MM.1S (cell line): ENCODE measurements at regions not wholly inside any gene's neighbourhood (a gene's known extent, or its start where the extent isn't known, plus 50 kb on each side); places are given as distances from the start of the nearest gene placed in this dataset.

Experiments used
- DNase-seq: peaks from one replicate; pipeline ENCODE4 v3.0.0-alpha.2; 2015
- H2AFZ ChIP-seq: fragments of 300-600 bp; sonication (generic); 2 replicates; pipeline ENCODE4 v1.6.0; 2016; ENCODE audit warnings: antibody characterized with exemption, low read length
- H3F3A ChIP-seq: fragments of 300-600 bp; sonication (generic); 2 replicates; pipeline ENCODE4 v1.6.1; 2016; ENCODE audit warnings: mild to moderate bottlenecking, antibody characterized with exemption, low read length, moderate library complexity, mixed read lengths; ENCODE audit not compliant: insufficient read depth
- H3K27ac ChIP-seq: fragments of 300-600 bp; sonication (generic); 2 replicates; pipeline ENCODE4 v1.5.1; 2016; ENCODE audit warnings: mild to moderate bottlenecking, low read length
- H3K27me3 ChIP-seq: fragments of 300-600 bp; sonication (generic); replicated peaks from 2 replicates; pipeline ENCODE4 v1.6.0; 2016; ENCODE audit warnings: low read length; ENCODE audit not compliant: insufficient read depth
- H3K36me3 ChIP-seq: fragments of 300-600 bp; sonication (generic); replicated peaks from 2 replicates; pipeline ENCODE4 v1.6.1; 2016; ENCODE audit warnings: mild to moderate bottlenecking, low read length, mixed read lengths; ENCODE audit not compliant: insufficient read depth
- H3K4me1 ChIP-seq: fragments of 300-600 bp; sonication (generic); 2 replicates; pipeline ENCODE4 v1.6.1; 2016; ENCODE audit warnings: low read length, mixed read lengths
- H3K4me2 ChIP-seq: fragments of 300-600 bp; sonication (generic); 2 replicates; pipeline ENCODE4 v1.6.0; 2016; ENCODE audit warnings: low read depth, low read length
- H3K4me3 ChIP-seq: fragments of 300-600 bp; sonication (generic); 2 replicates; pipeline ENCODE4 v1.5.1; 2016; ENCODE audit warnings: low read length, mixed read lengths
- H3K79me2 ChIP-seq: fragments of 300-600 bp; sonication (generic); 2 replicates; pipeline ENCODE4 v1.6.1; 2016; ENCODE audit warnings: mixed run types, low read length, mixed read lengths
- H3K9ac ChIP-seq: fragments of 300-600 bp; sonication (generic); 2 replicates; pipeline ENCODE4 v1.6.1; 2016; ENCODE audit warnings: low read length, mixed read lengths
- H3K9me2 ChIP-seq: fragments of 300-600 bp; sonication (generic); replicated peaks from 2 replicates; pipeline ENCODE4 v1.6.1; 2016; ENCODE audit warnings: mild to moderate bottlenecking, low read length, mixed read lengths; ENCODE audit not compliant: insufficient read depth
- H3K9me3 ChIP-seq: fragments of 300-600 bp; sonication (generic); replicated peaks from 2 replicates; pipeline ENCODE4 v1.6.1; 2016; ENCODE audit warnings: mild to moderate bottlenecking, low read length, mixed read lengths; ENCODE audit not compliant: insufficient read depth
- H4K20me1 ChIP-seq: fragments of 300-600 bp; sonication (generic); 2 replicates; pipeline ENCODE4 v1.6.1; 2016; ENCODE audit warnings: mild to moderate bottlenecking, low read length, moderate library complexity, mixed read lengths; ENCODE audit not compliant: insufficient read depth
- CTCF ChIP-seq: fragments of 300-600 bp; sonication (generic); IDR thresholded peaks from 2 replicates; pipeline ENCODE4 v1.5.1; 2016; ENCODE audit warnings: antibody characterized with exemption, low read length, mixed read lengths
- EZH2 ChIP-seq: fragments of 300-600 bp; sonication (generic); optimal IDR thresholded peaks from 2 replicates; pipeline ENCODE3; 2017; ENCODE audit warnings: low read depth, mild to moderate bottlenecking, antibody characterized with exemption, low read length, mixed read lengths
- EZH2phosphoT487 ChIP-seq: fragments of 300-600 bp; sonication (generic); IDR thresholded peaks from 2 replicates; pipeline ENCODE4 v1.6.1; 2018; ENCODE audit warnings: antibody characterized with exemption, low read length

GRCh38 chrX:39853417-39854030, 244.2 kb downstream of the BCOR start:
- Histone ChIP-seq H3K9me3 (no peaks in the 10 kb centered on the region), H3K4me2 (peak overlapping the region; percentile 98), H3K9ac (peak overlapping the region; percentile 100), H3K79me2 (peaks cover 32% of the 10 kb centered on the region), H3K4me3 (peak overlapping the region; percentile 75), H3K9me2 (no peaks in the 10 kb centered on the region), H3K4me1 (peaks cover 37% of the 10 kb centered on the region), H3K27me3 (no peaks in the 10 kb centered on the region), H3K36me3 (no peaks in the 10 kb centered on the region), H4K20me1 (no peaks in the 10 kb centered on the region), H3K27ac (peak overlapping the region; percentile 100), H3F3A (peaks cover 23% of the 10 kb centered on the region), H2AFZ (no peak overlapping the region)
- DNase-seq: no peak
- no peak for TF ChIP-seq EZH2

GRCh38 chrX:39854772-39855747, 242.7 kb downstream of the BCOR start:
- H3K9me2 ChIP-seq: no peaks in the 10 kb centered on the region
- no peaks in the 10 kb centered on the region for H3K9me3 ChIP-seq
- no peaks in the 10 kb centered on the region for H3K27me3 ChIP-seq
- peak overlapping the region; percentile 100 for H3K9ac ChIP-seq
- no peaks in the 10 kb centered on the region for H4K20me1 ChIP-seq
- H3K4me2 ChIP-seq: peak overlapping the region; percentile 98
- peak; percentile 72 for DNase-seq
- H3K4me1 ChIP-seq: peaks cover 40% of the 10 kb centered on the region
- no peaks in the 10 kb centered on the region for H3K36me3 ChIP-seq
- H3K4me3 ChIP-seq: peak overlapping the region; percentile 75
- TF ChIP-seq EZH2phosphoT487: no peak
- peaks cover 32% of the 10 kb centered on the region for H3K79me2 ChIP-seq
- peak overlapping the region; percentile 100 for H3K27ac ChIP-seq
- H3F3A ChIP-seq: peaks cover 23% of the 10 kb centered on the region
- no peak overlapping the region for H2AFZ ChIP-seq

GRCh38 chrX:39855748-39856129, 242.0 kb downstream of the BCOR start:
- DNase-seq: peak; percentile 94
- no peak for TF ChIP-seq EZH2
- TF ChIP-seq EZH2phosphoT487: no peak
- no peak for TF ChIP-seq CTCF
- Histone ChIP-seq H3K9me3 (no peaks in the 10 kb centered on the region), H3K4me2 (peak overlapping the region; percentile 98), H3K4me1 (peaks cover 42% of the 10 kb centered on the region), H3K36me3 (no peaks in the 10 kb centered on the region), H3K27ac (peak overlapping the region; percentile 100), H3F3A (peaks cover 24% of the 10 kb centered on the region), H3K4me3 (peak overlapping the region; percentile 75), H3K9ac (peak overlapping the region; percentile 100), H2AFZ (no peak overlapping the region), H3K27me3 (no peaks in the 10 kb centered on the region), H3K79me2 (peaks cover 32% of the 10 kb centered on the region), H4K20me1 (no peaks in the 10 kb centered on the region), H3K9me2 (no peaks in the 10 kb centered on the region)

GRCh38 chrX:39856472-39857121, 241.2 kb downstream of the BCOR start:
- H3K27ac ChIP-seq: peak overlapping the region; percentile 100
- H3K36me3 ChIP-seq: no peaks in the 10 kb centered on the region
- no peaks in the 10 kb centered on the region for H3K9me2 ChIP-seq
- peaks cover 25% of the 10 kb centered on the region for H3F3A ChIP-seq
- peak overlapping the region; percentile 63 for H3K9ac ChIP-seq
- no peak overlapping the region for H3K4me3 ChIP-seq
- no peaks in the 10 kb centered on the region for H4K20me1 ChIP-seq
- peak overlapping the region; percentile 76; the same call in 1 of the 2 replicates for H3K4me2 ChIP-seq
- H3K9me3 ChIP-seq: no peaks in the 10 kb centered on the region
- no peak overlapping the region for H2AFZ ChIP-seq
- TF ChIP-seq EZH2phosphoT487 (no peak), CTCF (no peak), EZH2 (no peak)
- peaks cover 39% of the 10 kb centered on the region for H3K4me1 ChIP-seq
- no peaks in the 10 kb centered on the region for H3K27me3 ChIP-seq
- no peak for DNase-seq
- H3K79me2 ChIP-seq: peaks cover 32% of the 10 kb centered on the region
